Activated naive CD8-positive, alpha-beta T cell treated with anti-CD3 and anti-CD28 coated beads, Interleukin-2, amount 10 ng/mL, durations not matched to agents 7 days and 5 days (primary cell): ENCODE measurements at regions not wholly inside any gene's neighbourhood (a gene's known extent, or its start where the extent isn't known, plus 50 kb on each side); places are given as distances from the start of the nearest gene placed in this dataset.
"Not testable (repeated sequence)": the region's sequence is repeated elsewhere in the genome, so short reads cannot be mapped to it uniquely, and the experiment has no call there.

Source experiments
- ATAC-seq: fragments of 150-1000 bp; cut with Tn5 transposase; one replicate; pipeline ENCODE4 v1.10.0; 2021; ENCODE audit warnings: low read depth, moderate library complexity
- POLR2A ChIA-PET: fragments of 350-600 bp; sonication (Branson Sonifier 250); formaldehyde crosslinking; loops from one replicate; lab custom pipeline; 2021; ENCODE audit warnings: antibody characterized with exemption; lab: Charles Lee
- DNase-seq: peaks from one replicate; pipeline ENCODE4 v3.0.0; 2021
- H3K27ac Mint-ChIP-seq: one replicate; pipeline ENCODE4 v1.8.0; 2022; ENCODE audit warnings: mild to moderate bottlenecking, mixed read lengths
- H3K27me3 Mint-ChIP-seq: one replicate; pipeline ENCODE4 v1.8.0; 2022; ENCODE audit warnings: mild to moderate bottlenecking, moderate library complexity, mixed read lengths
- H3K36me3 Mint-ChIP-seq: one replicate; pipeline ENCODE4 v1.8.0; 2021; ENCODE audit warnings: mild to moderate bottlenecking, mixed read lengths
- H3K4me1 Mint-ChIP-seq: one replicate; pipeline ENCODE4 v1.8.0; 2021; ENCODE audit warnings: mixed read lengths
- H3K4me3 Mint-ChIP-seq: one replicate; pipeline ENCODE4 v1.8.0; 2022; ENCODE audit warnings: mild to moderate bottlenecking, moderate library complexity, mixed read lengths
- H3K9me3 Mint-ChIP-seq: one replicate; pipeline ENCODE4 v1.8.0; 2021; ENCODE audit warnings: mixed read lengths

DNA sequence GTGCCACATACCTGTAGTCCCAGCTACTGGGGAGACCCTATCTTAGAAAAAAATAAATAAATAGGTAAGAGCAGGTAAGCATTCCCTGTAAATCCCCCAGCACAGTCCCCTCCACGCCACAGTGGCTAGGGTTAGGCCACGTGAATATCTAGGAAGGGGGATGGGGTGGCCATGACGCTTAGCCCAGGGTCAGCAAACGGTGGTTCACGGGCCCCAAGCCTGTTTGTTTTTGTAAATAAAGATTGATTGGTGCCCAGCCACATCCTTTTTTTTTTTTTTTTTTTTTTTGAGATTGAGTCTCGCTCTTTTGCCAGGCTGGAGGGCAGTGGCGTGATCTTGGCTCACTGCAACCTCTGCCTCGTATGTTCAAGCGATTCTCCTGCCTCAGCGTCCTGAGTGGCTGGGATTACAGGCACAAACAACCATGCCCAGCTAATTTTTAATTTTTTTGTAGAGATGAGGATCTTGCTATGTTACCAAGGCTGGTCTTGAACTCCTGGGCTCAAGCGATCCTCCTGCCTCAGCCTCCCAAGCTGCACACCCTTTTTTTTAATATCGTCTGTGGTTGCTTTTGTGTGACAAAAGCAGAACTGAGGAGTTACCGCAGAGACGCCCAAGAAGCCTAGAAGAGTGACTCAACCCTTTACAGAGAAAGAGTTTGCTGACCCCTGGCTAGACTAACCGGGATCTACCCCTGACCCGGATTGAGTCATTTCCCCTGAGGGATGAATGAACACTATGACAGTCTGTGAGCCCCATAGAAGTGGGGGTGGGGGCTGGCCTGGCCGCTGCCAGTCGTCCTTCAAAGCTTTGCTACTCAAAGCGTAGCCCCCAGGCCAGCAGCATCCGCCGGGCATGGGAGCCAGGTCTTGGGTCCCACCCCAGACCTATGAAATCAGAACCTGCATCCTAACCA is 113.7 kb upstream of the NCOR2 start:
- DNase-seq: no peak
- peak; percentile 56 for ATAC-seq
- Mint-ChIP-seq H3K27ac (no peak overlapping the region), H3K4me1 (peaks cover 11% of the 10 kb centered on the region), H3K9me3 (no peaks in the 10 kb centered on the region), H3K27me3 (peaks cover 3% of the 10 kb centered on the region), H3K36me3 (no peaks in the 10 kb centered on the region), H3K4me3 (no peak overlapping the region)
- POLR2A ChIA-PET: interaction anchor here (0.7 kb wide), 1 partner anchor 675 kb away, joined by 4 read pairs; no protein-coding TSS in a partner anchor

DNA sequence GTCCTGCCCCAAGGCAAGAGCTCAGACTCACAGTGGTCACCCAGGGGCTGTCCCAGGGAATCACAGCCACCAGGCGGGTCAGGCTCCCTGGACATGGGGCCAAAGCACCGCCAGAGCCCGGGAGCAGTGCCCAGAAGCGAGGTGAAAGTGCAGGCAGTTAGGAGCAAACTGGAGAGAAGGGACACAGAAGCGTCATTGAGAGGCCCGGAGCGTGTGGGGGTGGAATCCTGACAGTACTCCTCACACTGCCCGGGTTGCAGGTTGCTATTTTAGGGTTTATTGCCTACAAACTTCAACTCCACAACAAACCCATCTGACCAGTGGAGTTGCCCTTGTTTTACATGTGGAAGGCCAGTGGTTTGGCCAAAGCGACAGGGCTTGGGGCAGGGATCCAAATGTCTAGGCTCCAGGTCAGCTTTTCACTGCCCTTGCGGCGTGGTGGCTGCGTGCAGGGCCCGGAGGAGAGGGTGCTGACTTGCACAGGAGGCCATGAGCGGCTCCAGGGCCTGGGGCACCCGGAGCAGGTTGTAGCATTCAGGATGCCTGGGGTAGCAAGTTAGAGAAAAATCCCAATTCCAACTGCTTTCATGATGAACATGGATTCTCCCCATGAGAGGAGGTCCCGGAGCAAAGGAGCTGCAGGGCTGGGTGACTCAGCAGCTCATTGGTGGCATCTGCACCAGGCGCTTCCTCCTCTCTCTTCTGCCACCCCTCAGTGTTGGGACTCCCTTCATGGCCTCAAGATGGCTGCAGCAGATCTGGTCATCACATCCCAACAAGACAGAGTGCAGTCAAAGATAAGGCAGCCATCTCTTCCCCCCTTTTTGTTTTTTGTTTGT is 112.3 kb upstream of the NCOR2 start:
- Mint-ChIP-seq H3K27ac (no peak overlapping the region), H3K4me3 (no peak overlapping the region), H3K9me3 (no peaks in the 10 kb centered on the region), H3K27me3 (peaks cover 3% of the 10 kb centered on the region), H3K4me1 (no peaks in the 10 kb centered on the region), H3K36me3 (no peaks in the 10 kb centered on the region)
- ATAC-seq (no peak), DNase-seq (no peak)
- POLR2A ChIA-PET: no interaction called here

DNA sequence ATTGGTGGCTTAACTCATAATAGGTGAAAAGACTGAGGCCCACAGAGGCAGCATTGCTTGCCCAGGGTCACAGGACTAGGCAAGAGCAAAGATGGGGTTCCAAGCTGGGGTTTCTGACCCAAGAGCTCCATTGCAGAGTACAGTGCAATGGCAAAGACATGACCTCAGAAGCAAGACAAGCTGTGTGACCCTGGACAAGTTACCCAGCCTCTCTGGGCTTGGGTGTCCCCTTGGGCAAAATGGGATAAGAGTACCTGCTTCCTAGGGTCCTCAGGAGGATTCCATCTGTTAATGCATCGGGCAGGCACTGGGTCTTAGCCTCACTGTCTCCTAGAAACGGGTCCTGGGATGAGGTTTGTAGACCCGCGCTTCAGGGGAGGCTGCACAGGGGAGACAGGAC is 111.6 kb upstream of the NCOR2 start:
- Mint-ChIP-seq H3K4me1 (no peaks in the 10 kb centered on the region), H3K9me3 (no peaks in the 10 kb centered on the region), H3K27me3 (peaks cover 3% of the 10 kb centered on the region), H3K27ac (no peak overlapping the region), H3K4me3 (no peak overlapping the region), H3K36me3 (no peaks in the 10 kb centered on the region)
- no peak for ATAC-seq
- POLR2A ChIA-PET: no interaction called here
- no peak for DNase-seq

DNA sequence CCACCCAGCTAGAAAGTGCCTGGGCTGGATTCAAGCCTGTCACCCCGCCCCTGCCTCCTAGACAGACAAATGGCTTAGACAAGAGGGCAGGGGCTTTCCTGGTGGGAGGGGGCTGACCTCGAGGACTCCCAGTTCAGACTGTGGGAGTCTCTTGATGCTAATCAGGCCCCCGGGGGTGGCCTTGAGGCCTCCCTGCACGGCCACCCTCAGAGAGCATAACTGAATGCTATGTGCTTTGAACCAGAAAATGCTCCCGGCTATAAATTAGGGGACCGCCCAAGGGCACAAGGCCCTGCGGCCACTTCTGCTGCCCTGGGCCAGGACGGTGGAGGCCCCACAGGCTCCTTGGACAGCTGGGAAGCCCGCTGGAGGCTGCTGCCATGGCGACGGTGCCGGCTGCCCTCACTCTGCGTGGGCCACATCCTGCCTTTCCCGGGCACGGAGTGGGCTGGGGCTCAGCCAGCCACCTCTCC is 111.0 kb upstream of the NCOR2 start:
- no peak for DNase-seq
- POLR2A ChIA-PET: no interaction called here
- H3K36me3 Mint-ChIP-seq: no peaks in the 10 kb centered on the region
- H3K27ac Mint-ChIP-seq: no peak overlapping the region
- H3K4me1 Mint-ChIP-seq: no peaks in the 10 kb centered on the region
- peaks cover 3% of the 10 kb centered on the region for H3K27me3 Mint-ChIP-seq
- no peak overlapping the region for H3K4me3 Mint-ChIP-seq
- ATAC-seq: no peak
- H3K9me3 Mint-ChIP-seq: no peaks in the 10 kb centered on the region

DNA sequence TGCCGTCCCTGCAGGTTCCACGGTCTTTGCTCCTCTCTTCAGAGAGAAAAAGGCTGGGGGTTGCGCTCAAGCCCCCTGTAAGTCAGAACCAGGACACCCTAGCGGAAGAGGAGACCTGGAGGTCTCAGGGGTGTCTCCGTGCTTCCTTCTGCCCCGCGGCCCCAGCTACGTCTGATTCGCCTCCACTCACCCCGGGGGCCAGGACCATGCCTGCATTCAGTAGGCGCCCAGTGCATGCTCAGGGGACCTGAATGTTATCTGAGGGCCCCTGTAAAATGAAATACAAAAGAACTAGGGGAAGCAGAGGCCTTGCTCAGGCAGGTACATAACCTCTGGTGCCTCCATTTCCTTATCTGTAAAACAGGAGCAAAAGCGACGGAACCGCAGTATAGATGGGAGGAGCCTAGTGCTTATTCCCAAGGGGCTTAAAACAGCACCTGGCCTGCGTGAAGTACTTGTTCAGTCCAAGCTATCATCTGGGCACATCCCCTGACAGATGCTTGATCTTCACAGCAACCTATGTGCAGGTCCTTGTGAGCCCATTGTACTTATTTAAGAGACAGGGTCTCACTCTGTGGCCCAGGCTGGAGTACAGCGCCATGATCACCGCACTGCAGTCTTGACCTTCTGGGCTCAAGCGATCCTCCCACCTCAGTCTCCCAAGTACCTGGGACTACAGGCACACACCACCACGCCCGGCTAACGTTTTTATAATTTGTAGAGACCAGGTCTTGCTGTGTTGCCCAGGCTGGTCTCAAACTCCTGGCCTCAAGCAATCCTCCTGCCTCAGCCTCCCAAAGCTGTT is 110.3 kb upstream of the NCOR2 start:
- Mint-ChIP-seq H3K4me1 (no peaks in the 10 kb centered on the region), H3K9me3 (no peaks in the 10 kb centered on the region), H3K36me3 (no peaks in the 10 kb centered on the region), H3K27ac (no peak overlapping the region), H3K4me3 (no peak overlapping the region), H3K27me3 (no peaks in the 10 kb centered on the region)
- ATAC-seq (no peak), DNase-seq (no peak)
- POLR2A ChIA-PET: no interaction called here

DNA sequence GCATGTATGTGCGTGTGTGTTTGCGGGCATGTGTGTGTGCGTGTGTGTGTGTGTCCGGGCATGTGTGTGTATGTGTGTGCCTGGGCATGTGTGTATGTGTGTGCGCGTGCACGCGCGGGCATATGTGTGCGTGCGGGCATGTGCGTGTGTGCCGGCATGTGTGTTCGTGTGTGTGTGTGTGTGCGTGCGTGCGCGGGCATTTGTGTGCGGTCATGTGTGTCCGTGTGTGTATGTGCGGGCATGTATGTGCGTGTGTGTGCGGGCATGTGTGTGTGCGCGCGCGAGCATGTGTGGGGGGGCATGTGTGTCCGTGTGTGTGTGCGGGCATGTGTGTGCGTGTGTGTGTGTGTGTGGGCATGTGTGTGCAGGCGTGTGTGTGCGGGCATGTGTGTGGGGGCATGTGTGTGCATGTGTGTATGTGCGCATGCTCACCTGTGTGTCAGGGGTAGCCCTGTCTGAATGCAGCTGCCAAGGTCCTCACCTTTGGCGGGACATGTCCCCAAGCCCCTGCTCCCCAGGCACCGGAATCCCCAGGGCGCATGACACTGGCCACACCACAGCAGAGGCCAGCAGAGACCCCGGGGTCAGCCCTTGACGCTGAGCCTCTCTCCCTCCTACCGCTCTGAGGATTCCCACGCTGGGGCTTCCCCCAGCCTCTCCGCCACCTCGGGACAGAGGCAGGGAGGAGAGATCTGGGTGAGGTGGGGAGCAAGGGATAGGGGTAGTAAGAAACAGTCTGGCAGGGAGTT is 109.5 kb upstream of the NCOR2 start:
- no peak for ATAC-seq
- Mint-ChIP-seq H3K4me1 (no peaks in the 10 kb centered on the region), H3K27ac (no peak overlapping the region), H3K9me3 (no peaks in the 10 kb centered on the region), H3K4me3 (no peak overlapping the region), H3K27me3 (no peaks in the 10 kb centered on the region), H3K36me3 (no peaks in the 10 kb centered on the region)
- DNase-seq: no peak
- POLR2A ChIA-PET: no interaction called here

DNA sequence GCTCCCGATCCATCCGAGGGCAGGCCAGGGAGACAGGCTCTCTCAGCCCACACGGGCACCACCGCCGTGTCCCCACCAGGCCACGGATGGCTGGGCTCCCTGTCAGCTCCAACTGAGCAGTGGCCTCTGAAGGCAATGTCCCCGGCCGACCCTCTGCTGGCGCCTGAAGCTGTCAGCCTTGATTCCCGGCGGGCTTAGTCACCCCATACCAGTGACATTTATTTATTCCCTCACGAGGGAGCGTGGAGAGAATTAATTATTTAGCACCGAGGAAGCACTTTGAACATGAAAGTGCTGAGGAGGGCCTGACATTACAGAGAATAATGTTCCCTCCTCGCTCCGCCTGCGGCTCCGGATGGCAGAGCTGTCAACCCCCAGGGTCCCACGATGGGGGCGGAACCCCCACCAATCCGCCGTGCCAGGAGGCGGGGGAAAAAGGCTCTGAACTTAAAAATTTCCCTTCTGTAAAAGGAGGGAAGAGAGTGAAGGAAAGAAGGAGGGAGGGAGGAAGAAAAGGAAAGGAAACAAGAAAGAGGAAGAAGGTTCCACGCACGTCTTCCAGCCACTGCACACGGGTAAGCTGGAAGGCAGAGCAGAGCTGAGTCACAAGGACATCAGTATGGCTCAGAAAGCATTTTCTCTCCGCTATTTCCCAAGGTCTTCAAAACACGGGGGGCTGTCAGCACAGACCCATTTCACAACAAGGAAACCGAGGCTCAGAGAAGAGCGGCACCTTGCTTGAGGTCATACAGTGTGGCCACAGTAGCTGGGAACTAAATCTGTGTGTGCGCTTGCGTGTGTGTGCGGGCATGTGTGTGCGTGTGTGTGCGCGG is 108.7 kb upstream of the NCOR2 start:
- H3K36me3 Mint-ChIP-seq: no peaks in the 10 kb centered on the region
- H3K4me3 Mint-ChIP-seq: no peak overlapping the region
- H3K4me1 Mint-ChIP-seq: no peaks in the 10 kb centered on the region
- H3K27me3 Mint-ChIP-seq: no peaks in the 10 kb centered on the region
- no peaks in the 10 kb centered on the region for H3K9me3 Mint-ChIP-seq
- ATAC-seq (no peak), DNase-seq (no peak)
- no peak overlapping the region for H3K27ac Mint-ChIP-seq
- POLR2A ChIA-PET: no interaction called here

DNA sequence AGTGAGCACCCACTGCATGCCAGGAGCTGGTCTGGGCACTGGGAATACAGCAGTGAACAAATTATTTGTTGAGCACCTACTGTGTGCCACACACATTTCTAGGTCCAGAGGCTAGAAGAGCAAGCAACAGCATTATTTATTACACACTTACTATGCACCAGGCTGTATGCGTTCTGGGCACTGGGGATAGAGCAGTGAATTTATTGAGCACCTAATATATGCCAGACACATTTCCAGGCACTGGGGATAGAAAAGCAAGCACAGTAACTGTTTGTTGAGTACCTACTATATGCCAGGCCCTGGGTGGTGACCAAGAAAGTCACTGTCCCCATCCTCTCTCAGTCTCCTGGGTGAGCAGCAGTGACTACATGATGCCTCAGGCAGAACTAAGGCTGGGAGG is 107.5 kb upstream of the NCOR2 start:
- no peak for DNase-seq
- Mint-ChIP-seq H3K4me1 (no peaks in the 10 kb centered on the region), H3K27ac (no peak overlapping the region), H3K9me3 (no peaks in the 10 kb centered on the region), H3K27me3 (no peaks in the 10 kb centered on the region), H3K36me3 (no peaks in the 10 kb centered on the region), H3K4me3 (no peak overlapping the region)
- ATAC-seq: no peak
- POLR2A ChIA-PET: no interaction called here

DNA sequence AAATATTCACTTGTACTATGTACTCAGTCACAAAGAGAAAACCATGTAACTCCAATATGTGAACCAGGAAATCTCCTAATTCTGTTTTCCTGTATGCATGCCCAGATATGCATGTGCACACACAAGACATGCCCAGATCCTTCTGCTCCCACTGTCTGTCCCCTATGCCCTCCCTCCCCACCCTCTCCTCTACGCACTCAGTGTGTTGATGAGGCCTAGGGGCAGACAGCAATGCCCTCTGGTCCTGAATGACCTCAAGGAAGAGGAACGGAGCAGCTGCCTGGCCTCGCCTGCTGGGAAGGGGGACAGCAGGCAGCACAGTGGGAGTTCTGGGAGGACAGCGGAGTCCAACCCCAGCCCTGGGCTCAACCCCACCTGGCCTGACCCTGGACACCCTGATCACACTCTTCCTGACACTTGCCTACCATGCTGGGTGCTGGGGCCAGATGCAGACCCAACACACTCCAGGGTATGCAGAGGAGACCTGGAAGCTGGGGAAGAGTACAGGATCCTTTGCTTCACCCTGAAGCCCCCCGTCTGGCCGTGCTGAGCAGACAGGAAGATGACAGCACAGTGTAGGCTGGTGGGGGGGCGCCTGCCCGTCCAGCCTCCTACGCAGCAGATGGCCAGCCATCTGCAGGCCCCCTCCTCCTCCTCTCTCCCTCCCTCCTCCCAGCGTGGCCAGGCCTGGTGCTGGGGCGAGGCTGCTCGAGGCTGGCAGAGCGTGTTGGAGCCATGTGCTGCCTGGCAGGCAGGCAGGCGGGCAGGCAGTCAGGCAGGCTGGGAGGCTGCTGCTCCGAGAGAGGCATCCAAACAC is 106.6 kb upstream of the NCOR2 start:
- H3K4me1 Mint-ChIP-seq: no peaks in the 10 kb centered on the region
- no peaks in the 10 kb centered on the region for H3K9me3 Mint-ChIP-seq
- H3K4me3 Mint-ChIP-seq: no peak overlapping the region
- ATAC-seq: no peak
- H3K27ac Mint-ChIP-seq: no peak overlapping the region
- POLR2A ChIA-PET: no interaction called here
- H3K36me3 Mint-ChIP-seq: no peaks in the 10 kb centered on the region
- DNase-seq: no peak
- H3K27me3 Mint-ChIP-seq: no peaks in the 10 kb centered on the region

DNA sequence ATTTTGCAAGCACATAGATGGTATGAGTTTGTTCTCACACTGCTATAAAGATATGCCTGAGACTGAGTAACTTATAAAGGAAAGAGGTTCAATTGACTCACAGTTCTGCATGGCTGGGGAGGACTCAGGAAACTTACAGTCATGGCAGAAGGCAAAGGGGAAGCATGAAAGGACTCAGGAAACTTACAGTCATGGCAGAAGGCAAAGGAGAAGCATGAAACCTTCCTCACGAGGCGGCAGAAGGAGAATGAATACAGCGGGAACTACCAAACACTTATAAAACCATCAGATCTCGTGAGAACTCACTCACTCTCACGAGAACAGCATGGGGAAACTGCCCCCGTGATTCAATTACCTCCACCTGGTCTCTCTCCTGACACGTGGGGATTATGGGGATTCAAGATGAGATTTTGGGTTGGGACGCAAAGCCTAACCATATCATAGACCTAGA is 101.9 kb upstream of the NCOR2 start:
- H3K36me3 Mint-ChIP-seq, POLR2A ChIA-PET, DNase-seq, H3K4me1 Mint-ChIP-seq, H3K27me3 Mint-ChIP-seq, H3K4me3 Mint-ChIP-seq, H3K27ac Mint-ChIP-seq, ATAC-seq, H3K9me3 Mint-ChIP-seq: not testable (repeated sequence)

DNA sequence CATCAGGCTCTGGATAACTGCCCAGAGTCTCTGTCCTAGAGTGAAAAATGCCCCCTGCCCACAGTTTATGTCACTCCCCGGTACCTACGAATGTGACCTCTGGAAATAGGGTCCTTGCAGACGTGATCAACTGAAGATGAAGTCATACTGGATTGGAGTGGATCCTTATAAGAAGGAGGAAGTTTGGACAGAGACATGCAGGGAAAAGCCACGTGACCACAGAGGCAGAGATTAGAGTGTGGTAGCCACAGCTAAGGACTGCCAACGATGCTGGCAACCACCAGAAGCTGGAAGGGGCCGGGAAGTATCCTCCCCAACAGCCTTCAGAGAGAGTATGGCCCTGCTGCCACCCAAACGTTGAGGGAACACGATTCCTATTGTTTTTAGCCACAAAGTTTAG is 101.2 kb upstream of the NCOR2 start:
- Mint-ChIP-seq H3K27ac (no peak overlapping the region), H3K27me3 (peaks cover 4% of the 10 kb centered on the region), H3K36me3 (no peaks in the 10 kb centered on the region), H3K9me3 (no peaks in the 10 kb centered on the region), H3K4me3 (no peak overlapping the region), H3K4me1 (no peaks in the 10 kb centered on the region)
- DNase-seq: no peak
- no peak for ATAC-seq
- POLR2A ChIA-PET: no interaction called here
